Stimulated activated naive CD8-positive, alpha-beta T cell treated with anti-CD3 and anti-CD28 coated beads, Interleukin-15, amount 100 ng/mL, for 72 hours (primary cell): ENCODE measurements at regions not wholly inside any gene's neighbourhood (a gene's known extent, or its start where the extent isn't known, plus 50 kb on each side); places are given as distances from the start of the nearest gene placed in this dataset.
A peak's percentile ranks its signal among the peaks of the same experiment; 100 is the strongest.
"Not testable (repeated sequence)": the region's sequence is repeated elsewhere in the genome, so short reads cannot be mapped to it uniquely, and the experiment has no call there.

Experiments used
- ATAC-seq: fragments of 150-1000 bp; cut with Tn5 transposase; 2 replicates; pipeline ENCODE4 v1.10.0; 2021; ENCODE audit warnings: mild to moderate bottlenecking, moderate library complexity
- DNase-seq, 2 donors: peaks; one replicate each; pipeline ENCODE4 v3.0.0; 2021 to 2022
- H3K27ac Mint-ChIP-seq, 2 donors: one replicate each; pipeline ENCODE4 v1.8.0; 2022; ENCODE audit warnings: mild to moderate bottlenecking in 2 of 2, mixed read lengths in 2 of 2, moderate library complexity in 2 of 2
- H3K27me3 Mint-ChIP-seq: one replicate; pipeline ENCODE4 v1.8.0; 2022; ENCODE audit warnings: mixed read lengths
- H3K4me1 Mint-ChIP-seq: one replicate; pipeline ENCODE4 v1.8.0; 2022; ENCODE audit warnings: mild to moderate bottlenecking, mixed read lengths
- H3K4me3 Mint-ChIP-seq, 2 donors: one replicate each; pipeline ENCODE4 v1.8.0; 2022; ENCODE audit warnings: mild to moderate bottlenecking in 2 of 2, mixed read lengths in 2 of 2, moderate library complexity in 1 of 2
- H3K9me3 Mint-ChIP-seq, 2 donors: one replicate each; pipeline ENCODE4 v1.8.0; 2022; ENCODE audit warnings: mixed read lengths in 2 of 2

GRCh38 chr20:61100489-61100888 is 151.6 kb upstream of the CDH4 start:
- ATAC-seq = no peak
- no peak for DNase-seq
- Mint-ChIP-seq H3K4me3 (peak overlapping the region in 1 of 2 donors; percentile 29), H3K9me3 (peaks cover 10 to 30% of the 10 kb centered on the region in 2 donors), H3K4me1 (peaks cover 11% of the 10 kb centered on the region), H3K27me3 (peaks cover 4% of the 10 kb centered on the region), H3K27ac (no peak overlapping the region)

- Mint-ChIP-seq H3K4me1 (peaks cover 11% of the 10 kb centered on the region), H3K27me3 (peaks cover 13% of the 10 kb centered on the region), H3K9me3 (peaks cover 5 to 23% of the 10 kb centered on the region in 2 donors), H3K27ac (peak overlapping the region in 1 of 2 donors; percentile 6)
- not testable (repeated sequence) for DNase-seq, ATAC-seq, H3K4me3 Mint-ChIP-seq
Measured at GRCh38 chr20:61101321-61101720, 150.7 kb upstream of the CDH4 start.

- ATAC-seq (no peak), DNase-seq (no peak)
- H3K4me3 Mint-ChIP-seq = no peak overlapping the region
- H3K9me3 Mint-ChIP-seq = peaks cover 0 to 12% of the 10 kb centered on the region in 2 donors
- peaks cover 11% of the 10 kb centered on the region for H3K4me1 Mint-ChIP-seq
- H3K27me3 Mint-ChIP-seq = peaks cover 20% of the 10 kb centered on the region
- H3K27ac Mint-ChIP-seq = no peak overlapping the region
Measured at GRCh38 chr20:61104232-61104631, 147.8 kb upstream of the CDH4 start.

- H3K4me3 Mint-ChIP-seq = no peak overlapping the region
- ATAC-seq (no peak), DNase-seq (no peak)
- H3K4me1 Mint-ChIP-seq = peaks cover 11% of the 10 kb centered on the region
- H3K27me3 Mint-ChIP-seq = peaks cover 21% of the 10 kb centered on the region
- H3K9me3 Mint-ChIP-seq = peaks cover 0 to 12% of the 10 kb centered on the region in 2 donors
- no peak overlapping the region for H3K27ac Mint-ChIP-seq
Measured at GRCh38 chr20:61105395-61105794, 146.7 kb upstream of the CDH4 start.

- H3K4me3 Mint-ChIP-seq = no peak overlapping the region
- DNase-seq (no peak), ATAC-seq (no peak)
- peaks cover 21% of the 10 kb centered on the region for H3K27me3 Mint-ChIP-seq
- H3K9me3 Mint-ChIP-seq = peaks cover 0 to 10% of the 10 kb centered on the region in 2 donors
- peaks cover 8% of the 10 kb centered on the region for H3K4me1 Mint-ChIP-seq
- no peak overlapping the region for H3K27ac Mint-ChIP-seq
Measured at GRCh38 chr20:61106438-61106837, 145.6 kb upstream of the CDH4 start.

GRCh38 chr20:61109221-61109805 is 142.7 kb upstream of the CDH4 start:
- DNase-seq = no peak
- H3K4me1 Mint-ChIP-seq = no peaks in the 10 kb centered on the region
- no peaks in the 10 kb centered on the region for H3K9me3 Mint-ChIP-seq
- peaks cover 21% of the 10 kb centered on the region for H3K27me3 Mint-ChIP-seq
- H3K27ac Mint-ChIP-seq = no peak overlapping the region
- no peak overlapping the region for H3K4me3 Mint-ChIP-seq
- ATAC-seq = no peak

GRCh38 chr20:61112515-61112914 is 139.5 kb upstream of the CDH4 start:
- ATAC-seq = no peak
- Mint-ChIP-seq H3K4me1 (no peaks in the 10 kb centered on the region), H3K27me3 (peaks cover 13% of the 10 kb centered on the region), H3K27ac (no peak overlapping the region), H3K4me3 (no peak overlapping the region), H3K9me3 (no peaks in the 10 kb centered on the region)
- no peak for DNase-seq

- ATAC-seq (no peak), DNase-seq (no peak)
- Mint-ChIP-seq H3K4me3 (no peak overlapping the region), H3K9me3 (no peaks in the 10 kb centered on the region), H3K4me1 (no peaks in the 10 kb centered on the region), H3K27ac (no peak overlapping the region), H3K27me3 (peaks cover 17% of the 10 kb centered on the region)
Measured at GRCh38 chr20:61113731-61114130, 138.3 kb upstream of the CDH4 start.

- H3K27ac Mint-ChIP-seq = no peak overlapping the region
- H3K4me3 Mint-ChIP-seq = no peak overlapping the region
- H3K4me1 Mint-ChIP-seq = no peaks in the 10 kb centered on the region
- peaks cover 16% of the 10 kb centered on the region for H3K27me3 Mint-ChIP-seq
- H3K9me3 Mint-ChIP-seq = no peaks in the 10 kb centered on the region
- ATAC-seq = no peak
- no peak for DNase-seq
Measured at GRCh38 chr20:61114493-61115175, 137.4 kb upstream of the CDH4 start.

- H3K27me3 Mint-ChIP-seq = peaks cover 25% of the 10 kb centered on the region
- peaks cover 3% of the 10 kb centered on the region for H3K4me1 Mint-ChIP-seq
- H3K4me3 Mint-ChIP-seq = no peak overlapping the region
- ATAC-seq (no peak), DNase-seq (no peak)
- no peak overlapping the region for H3K27ac Mint-ChIP-seq
- no peaks in the 10 kb centered on the region for H3K9me3 Mint-ChIP-seq
Measured at GRCh38 chr20:61115364-61116065, 136.5 kb upstream of the CDH4 start.

- no peak for DNase-seq
- Mint-ChIP-seq H3K27me3 (peaks cover 29% of the 10 kb centered on the region), H3K9me3 (no peaks in the 10 kb centered on the region), H3K4me1 (peaks cover 8% of the 10 kb centered on the region), H3K27ac (no peak overlapping the region), H3K4me3 (no peak overlapping the region)
- ATAC-seq = no peak
Measured at GRCh38 chr20:61117725-61118124, 134.3 kb upstream of the CDH4 start.

GRCh38 chr20:61118429-61119224 is 133.4 kb upstream of the CDH4 start:
- no peak for DNase-seq
- H3K27me3 Mint-ChIP-seq = peaks cover 29% of the 10 kb centered on the region
- no peak for ATAC-seq
- H3K4me1 Mint-ChIP-seq = peaks cover 8% of the 10 kb centered on the region
- H3K4me3 Mint-ChIP-seq = no peak overlapping the region
- H3K9me3 Mint-ChIP-seq = no peaks in the 10 kb centered on the region
- H3K27ac Mint-ChIP-seq = no peak overlapping the region

- Mint-ChIP-seq H3K27me3 (peaks cover 29% of the 10 kb centered on the region), H3K9me3 (no peaks in the 10 kb centered on the region), H3K27ac (no peak overlapping the region), H3K4me1 (peaks cover 8% of the 10 kb centered on the region), H3K4me3 (no peak overlapping the region)
- ATAC-seq (no peak), DNase-seq (no peak)
Measured at GRCh38 chr20:61119273-61119672, 132.8 kb upstream of the CDH4 start.

- H3K9me3 Mint-ChIP-seq = no peaks in the 10 kb centered on the region
Measured at GRCh38 chr20:61119794-61120410, 132.2 kb upstream of the CDH4 start.

More at GRCh38 chr20:61119794-61120410, 132.2 kb upstream of the CDH4 start:
- no peak for DNase-seq
- Mint-ChIP-seq H3K27me3 (peaks cover 29% of the 10 kb centered on the region), H3K4me1 (peaks cover 8% of the 10 kb centered on the region), H3K27ac (no peak overlapping the region), H3K4me3 (no peak overlapping the region)
- no peak for ATAC-seq
